GM12878 (cell line): ENCODE measurements at regions not wholly inside any gene's neighbourhood (a gene's known extent, or its start where the extent isn't known, plus 50 kb on each side); places are given as distances from the start of the nearest gene placed in this dataset.

Source experiments
- ATAC-seq: fragments of 200-7000 bp; cut with Tn5 transposase; 3 replicates; pipeline ENCODE4 v1.9.1; 2020; ENCODE audit warnings: mild to moderate bottlenecking, moderate library complexity
- BruUV-seq: library from RNA; stranded (reverse); fragments of 400-500 nt; replicated peaks from 2 replicates; lab custom pipeline; 2021; lab: Mats Ljungman, UMichigan
- CTCF ChIA-PET: fragments of 300-600 bp; sonication (Branson Sonifier 250); formaldehyde crosslinking; extraction: SDS; loops from one replicate; lab custom pipeline; 2021; ENCODE audit warnings: inconsistent platforms; lab: Yijun Ruan, JAX
- POLR2A ChIA-PET: fragments of 350-600 bp; formaldehyde crosslinking; extraction: SDS; loops from one replicate; lab custom pipeline; 2021; ENCODE audit warnings: inconsistent platforms; lab: Charles Lee
- RAD21 ChIA-PET: fragments of 300-600 bp; sonication (Branson Sonifier 250); formaldehyde crosslinking; loops from one replicate; lab custom pipeline; 2023; ENCODE audit warnings: antibody characterized with exemption; ENCODE audit not compliant: unreplicated experiment; lab: Charles Lee
- SMC1A ChIA-PET: fragments of 300-600 bp; sonication (Branson Sonifier 250); formaldehyde crosslinking; loops from one replicate; lab custom pipeline; 2023; ENCODE audit not compliant: unreplicated experiment, uncharacterized antibody; lab: Charles Lee
- DNase-seq: peaks from one replicate; pipeline ENCODE4 v3.0.0-alpha.2; 2011; ENCODE audit warnings: low read depth, low spot score
- FAIRE-seq: peaks from 3 replicates; lab custom pipeline; 2011; peaks lifted over from hg19 to GRCh38; lab: Jason Lieb, UNC
- H2AFZ ChIP-seq: 2 replicates; pipeline ENCODE4 v1.6.0; 2011; ENCODE audit warnings: low read depth, low read length, control low read depth; ENCODE audit not compliant: control insufficient read depth
- H3K27ac ChIP-seq: 2 replicates; pipeline ENCODE4 v1.5.1; 2011; ENCODE audit warnings: control low read depth; ENCODE audit not compliant: control insufficient read depth, insufficient read depth
- H3K27me3 ChIP-seq, 2 experiments: replicated peaks in 1 of 2; 2 replicates each; pipeline versions ENCODE4 v1.6.0 to v1.6.1; 2011; ENCODE audit warnings: low read length in 1 of 2; ENCODE audit not compliant: control insufficient read depth in 2 of 2, insufficient read depth in 2 of 2
- H3K36me3 ChIP-seq, 2 experiments: 2 replicates each; pipeline ENCODE4 v1.5.1; 2011; ENCODE audit warnings: low read length in 1 of 2; ENCODE audit not compliant: control insufficient read depth in 2 of 2, insufficient read depth in 2 of 2
- H3K4me1 ChIP-seq: 2 replicates; pipeline ENCODE4 v1.6.1; 2011; ENCODE audit warnings: mild to moderate bottlenecking, low read length, moderate library complexity, mixed read lengths; ENCODE audit not compliant: control insufficient read depth, insufficient read depth
- H3K4me2 ChIP-seq: 2 replicates; pipeline ENCODE4 v1.6.0; 2011; ENCODE audit warnings: control low read depth; ENCODE audit not compliant: control insufficient read depth, insufficient read depth
- H3K4me3 ChIP-seq: fragments of 200-600 bp; sonication (generic); 2 replicates; pipeline ENCODE4 v1.5.1; 2016
- H3K79me2 ChIP-seq: 2 replicates; pipeline ENCODE4 v1.6.0; 2011; ENCODE audit warnings: low read length; ENCODE audit not compliant: control insufficient read depth, insufficient read depth
- H3K9ac ChIP-seq: 2 replicates; pipeline ENCODE4 v1.8.0; 2011; ENCODE audit warnings: low read length, control low read depth, mixed read lengths; ENCODE audit not compliant: control insufficient read depth, insufficient read depth
- H3K9me3 ChIP-seq: replicated peaks from 3 replicates; pipeline ENCODE4 v1.5.1; 2011; ENCODE audit warnings: mild to moderate bottlenecking, low read length; ENCODE audit not compliant: control insufficient read depth, insufficient read depth
- H4K20me1 ChIP-seq: 2 replicates; pipeline ENCODE4 v1.6.0; 2011; ENCODE audit not compliant: control insufficient read depth, insufficient read depth
- EGR1 ChIP-seq, 2 experiments: IDR thresholded peaks; 1 replicate in 1 of 2; 2 replicates in 1 of 2; pipeline ENCODE4 v1.6.1; 2011 to 2012; ENCODE audit warnings: low read depth in 2 of 2, low read length in 2 of 2, borderline replicate concordance in 1 of 2, mild to moderate bottlenecking in 1 of 2, moderate library complexity in 1 of 2
- KAT2A ChIP-seq: conservative IDR thresholded peaks from 2 replicates; pipeline ENCODE4 v1.6.1; 2011; ENCODE audit warnings: low read depth, low read length; ENCODE audit not compliant: control insufficient read depth
- MYC ChIP-seq: IDR thresholded peaks from 2 replicates; pipeline ENCODE4 v1.6.1; 2011; ENCODE audit warnings: mild to moderate bottlenecking, low read length, moderate library complexity, inconsistent platforms; ENCODE audit not compliant: insufficient read depth, insufficient replicate concordance, insufficient read length, severe bottlenecking
- PRDM15 ChIP-seq: fragments of 450-650 bp; formaldehyde crosslinking; IDR thresholded peaks from 2 replicates; pipeline ENCODE4 v1.4.0; 2020; ENCODE audit warnings: mild to moderate bottlenecking, moderate library complexity
- REST ChIP-seq: IDR thresholded peaks from 2 replicates; pipeline ENCODE4 v1.6.1; 2012; ENCODE audit warnings: mild to moderate bottlenecking, low read depth, low read length
- RFX5 ChIP-seq: IDR thresholded peaks from 2 replicates; pipeline ENCODE4 v1.6.1; 2011; ENCODE audit warnings: low read depth, low read length, improper control_type of control experiment
- WGBS: methylation state at CpG from one replicate; pipeline ENCODE4 v1.1.6; 2016; ENCODE audit warnings: low lambda C conversion rate; ENCODE audit not compliant: insufficient replicate concordance, insufficient coverage; ENCODE audit errors: missing lambda C conversion rate; 5-methylcytosine and 5-hydroxymethylcytosine counted together
- in situ Hi-C: fragments of 300-500 bp; cut with MboI; formaldehyde crosslinking; loops from 9 replicates; pipeline ENCODE4 v1.14.3; 2018; ENCODE audit warnings: mixed read lengths
- intact Hi-C: fragments of 100-400 bp; cut with micrococcal nuclease; formaldehyde crosslinking; loops from one replicate; pipeline ENCODE4 v1.14.2; 2022; ENCODE audit not compliant: unreplicated experiment
- TF ChIP-seq, protein P1 (sequence below): IDR thresholded peaks from 2 replicates; pipeline ENCODE4 v1.6.1; 2011; ENCODE audit warnings: low read depth, low read length, improper control_type of control experiment, borderline replicate concordance
- TF ChIP-seq, protein P2 (sequence below): fragments of 450-650 bp; IDR thresholded peaks from 2 replicates; pipeline ENCODE4 v1.6.1; 2017; ENCODE audit warnings: antibody characterized with exemption, mild to moderate bottlenecking, moderate library complexity

DNA sequence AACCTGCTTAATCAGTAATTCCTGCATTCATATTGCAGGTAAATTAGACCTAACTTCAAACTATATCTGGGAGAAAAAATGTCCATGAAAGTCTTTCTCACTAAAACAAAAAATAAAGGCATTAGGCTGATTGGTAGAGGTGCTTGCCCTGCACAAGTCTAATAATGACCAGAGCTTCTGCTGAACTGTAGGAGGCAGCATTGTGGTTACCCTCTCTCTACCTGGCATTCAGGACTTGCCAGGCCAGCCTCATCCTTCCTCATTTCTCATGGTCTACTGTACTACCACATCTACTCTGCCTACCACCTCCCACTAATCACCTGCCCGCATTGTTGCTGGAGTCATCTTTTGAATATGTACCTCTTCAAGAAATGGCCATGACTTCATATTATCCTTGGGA, 60.8 kb upstream of the KRTAP11-1 start:
- H3K4me2 ChIP-seq: no peak overlapping the region
- POLR2A ChIA-PET: no interaction called here
- H3K9ac ChIP-seq: no peak overlapping the region
- intact Hi-C loops: no loop called here
- RAD21 ChIA-PET: no interaction called here
- DNase-seq (no peak), ATAC-seq (no peak), FAIRE-seq (no peak)
- in situ Hi-C loops: no loop called here
- H3K27me3 ChIP-seq: no peaks in the 10 kb centered on the region
- no peaks in the 10 kb centered on the region for H3K36me3 ChIP-seq
- BruUV-seq: no TSS peak
- CTCF ChIA-PET: no interaction called here
- H3K4me1 ChIP-seq: no peaks in the 10 kb centered on the region
- H2AFZ ChIP-seq: no peak overlapping the region
- H4K20me1 ChIP-seq: no peaks in the 10 kb centered on the region
- H3K4me3 ChIP-seq: no peak overlapping the region
- H3K27ac ChIP-seq: no peak overlapping the region
- no peaks in the 10 kb centered on the region for H3K9me3 ChIP-seq
- SMC1A ChIA-PET: no interaction called here
- no peaks in the 10 kb centered on the region for H3K79me2 ChIP-seq
- 41% methylated on average over 1 of the region's 1 CpG for WGBS
- TF ChIP-seq REST: no peak
- TF ChIP-seq KAT2A: no peak
- no peak for TF ChIP-seq EGR1 (IDR thresholded peaks at IDR 0.05; ENCODE audit: borderline replicate concordance in 1 of 2, low read depth in 2 of 2, low read length in 2 of 2)
- no peak for TF ChIP-seq RFX5
- TF ChIP-seq PRDM15: no peak
- TF ChIP-seq, protein P1, sequence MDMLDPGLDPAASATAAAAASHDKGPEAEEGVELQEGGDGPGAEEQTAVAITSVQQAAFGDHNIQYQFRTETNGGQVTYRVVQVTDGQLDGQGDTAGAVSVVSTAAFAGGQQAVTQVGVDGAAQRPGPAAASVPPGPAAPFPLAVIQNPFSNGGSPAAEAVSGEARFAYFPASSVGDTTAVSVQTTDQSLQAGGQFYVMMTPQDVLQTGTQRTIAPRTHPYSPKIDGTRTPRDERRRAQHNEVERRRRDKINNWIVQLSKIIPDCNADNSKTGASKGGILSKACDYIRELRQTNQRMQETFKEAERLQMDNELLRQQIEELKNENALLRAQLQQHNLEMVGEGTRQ: no peak
- TF ChIP-seq, protein P2, sequence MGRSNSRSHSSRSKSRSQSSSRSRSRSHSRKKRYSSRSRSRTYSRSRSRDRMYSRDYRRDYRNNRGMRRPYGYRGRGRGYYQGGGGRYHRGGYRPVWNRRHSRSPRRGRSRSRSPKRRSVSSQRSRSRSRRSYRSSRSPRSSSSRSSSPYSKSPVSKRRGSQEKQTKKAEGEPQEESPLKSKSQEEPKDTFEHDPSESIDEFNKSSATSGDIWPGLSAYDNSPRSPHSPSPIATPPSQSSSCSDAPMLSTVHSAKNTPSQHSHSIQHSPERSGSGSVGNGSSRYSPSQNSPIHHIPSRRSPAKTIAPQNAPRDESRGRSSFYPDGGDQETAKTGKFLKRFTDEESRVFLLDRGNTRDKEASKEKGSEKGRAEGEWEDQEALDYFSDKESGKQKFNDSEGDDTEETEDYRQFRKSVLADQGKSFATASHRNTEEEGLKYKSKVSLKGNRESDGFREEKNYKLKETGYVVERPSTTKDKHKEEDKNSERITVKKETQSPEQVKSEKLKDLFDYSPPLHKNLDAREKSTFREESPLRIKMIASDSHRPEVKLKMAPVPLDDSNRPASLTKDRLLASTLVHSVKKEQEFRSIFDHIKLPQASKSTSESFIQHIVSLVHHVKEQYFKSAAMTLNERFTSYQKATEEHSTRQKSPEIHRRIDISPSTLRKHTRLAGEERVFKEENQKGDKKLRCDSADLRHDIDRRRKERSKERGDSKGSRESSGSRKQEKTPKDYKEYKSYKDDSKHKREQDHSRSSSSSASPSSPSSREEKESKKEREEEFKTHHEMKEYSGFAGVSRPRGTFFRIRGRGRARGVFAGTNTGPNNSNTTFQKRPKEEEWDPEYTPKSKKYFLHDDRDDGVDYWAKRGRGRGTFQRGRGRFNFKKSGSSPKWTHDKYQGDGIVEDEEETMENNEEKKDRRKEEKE: no peak
- TF ChIP-seq MYC: no peak
